B cell (primary cell): ENCODE measurements at regions not wholly inside any gene's neighbourhood (a gene's known extent, or its start where the extent isn't known, plus 50 kb on each side); places are given as distances from the start of the nearest gene placed in this dataset.

ENCODE experiments used
- CTCF ChIP-seq: fragments of 200-600 bp; IDR thresholded peaks from one replicate; pipeline ENCODE4 v1.8.0; 2022; ENCODE audit warnings: antibody characterized with exemption, mild to moderate bottlenecking
- EZH2 ChIP-seq: IDR thresholded peaks from 2 replicates; pipeline ENCODE4 v1.6.1; 2012; ENCODE audit warnings: borderline replicate concordance, low read depth, mild to moderate bottlenecking, moderate library complexity, low read length; ENCODE audit not compliant: insufficient read depth, poor library complexity, severe bottlenecking

- TF ChIP-seq CTCF (no peak), EZH2 (no peak)
Measured at GRCh38 chr15:70195587-70196305, 98.0 kb upstream of the TLE3 start.
